ENCODE measurements at regions not wholly inside any gene's neighbourhood (a gene's known extent, or its start where the extent isn't known, plus 50 kb on each side); places are given as distances from the start of the nearest gene placed in this dataset.

- TF ChIP-seq CTCF (IDR thresholded peaks at IDR 0.05) (no peak), POLR2A (IDR thresholded peaks at IDR 0.05) (no peak), EP300 (IDR thresholded peaks at IDR 0.05) (no peak)
Observed at GRCh38 chr13:70518081-70518480, 409.8 kb upstream of the KLHL1 start.

All from sigmoid colon (tissue), 4 donors.